ENCODE measurements at regions not wholly inside any gene's neighbourhood (a gene's known extent, or its start where the extent isn't known, plus 50 kb on each side); places are given as distances from the start of the nearest gene placed in this dataset.
A peak's percentile ranks its signal among the peaks of the same experiment; 100 is the strongest.
"Not testable (repeated sequence)": the region's sequence is repeated elsewhere in the genome, so short reads cannot be mapped to it uniquely, and the experiment has no call there.

- in situ Hi-C loops (cut with MboI; ENCODE audit: low sequenced_read_pairs): no loop called here
- no peaks in the 10 kb centered on the region for H3K9me3 ChIP-seq
- no peak for DNase-seq (ENCODE audit: low spot score in 2 of 2)
- H3K4me3 ChIP-seq: no peak overlapping the region
- H3K36me3 ChIP-seq (replicated peaks): no peaks in the 10 kb centered on the region
- no peaks in the 10 kb centered on the region; the same call in 1 of the 2 replicates for H3K4me1 ChIP-seq
- no peaks in the 10 kb centered on the region for H3K27me3 ChIP-seq (ENCODE audit: low read depth)
These were observed 366.0 kb downstream of the BRD1 start for GRCh38 chr22:49461674-49462073.

GRCh38 chr22:49460592-49461281, 366.9 kb downstream of the BRD1 start:
- Histone ChIP-seq H3K36me3 (replicated peaks) (no peaks in the 10 kb centered on the region), H3K9me3 (no peaks in the 10 kb centered on the region), H3K4me1 (no peaks in the 10 kb centered on the region; the same call in 1 of the 2 replicates), H3K4me3 (no peak overlapping the region), H3K27me3 (ENCODE audit: low read depth) (no peaks in the 10 kb centered on the region)
- in situ Hi-C loops (cut with MboI; ENCODE audit: low sequenced_read_pairs): no loop called here
- DNase-seq (ENCODE audit: low spot score in 2 of 2): peak; percentile 8 to 24

DNA sequence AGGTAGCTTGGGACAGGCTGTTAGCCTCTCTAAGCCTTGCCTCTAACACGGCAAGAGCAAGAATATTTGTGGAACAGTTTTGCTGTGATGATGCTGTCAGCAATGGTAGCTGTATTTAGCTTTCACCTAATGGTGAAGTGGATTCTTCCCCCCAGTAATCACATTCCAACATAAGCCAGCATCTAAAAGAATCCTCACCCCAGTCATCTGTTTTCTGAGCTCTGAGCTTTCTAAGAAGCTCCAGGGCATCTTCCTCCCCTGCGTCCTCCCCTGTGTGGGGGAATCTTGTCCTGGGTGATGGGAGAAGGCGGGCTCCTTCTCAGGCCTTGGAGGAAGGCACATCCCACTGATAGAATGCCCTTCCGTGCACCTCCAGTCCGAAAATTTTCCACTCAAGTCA, 367.6 kb downstream of the BRD1 start:
- DNase-seq (ENCODE audit: low spot score in 2 of 2): no peak
- in situ Hi-C loops (cut with MboI; ENCODE audit: low sequenced_read_pairs): no loop called here
- Histone ChIP-seq H3K9me3 (no peaks in the 10 kb centered on the region), H3K27me3 (ENCODE audit: low read depth) (no peaks in the 10 kb centered on the region), H3K4me3 (no peak overlapping the region), H3K36me3 (replicated peaks) (no peaks in the 10 kb centered on the region), H3K4me1 (no peaks in the 10 kb centered on the region; the same call in 1 of the 2 replicates)

GRCh38 chr22:49458708-49459099, 369.0 kb downstream of the BRD1 start:
- no peak for DNase-seq (ENCODE audit: low spot score in 2 of 2)
- Histone ChIP-seq H3K4me1 (no peaks in the 10 kb centered on the region; the same call in 1 of the 2 replicates), H3K27me3 (ENCODE audit: low read depth) (no peaks in the 10 kb centered on the region), H3K4me3 (no peak overlapping the region), H3K36me3 (replicated peaks) (no peaks in the 10 kb centered on the region), H3K9me3 (no peaks in the 10 kb centered on the region)
- in situ Hi-C loops (cut with MboI; ENCODE audit: low sequenced_read_pairs): no loop called here

DNA sequence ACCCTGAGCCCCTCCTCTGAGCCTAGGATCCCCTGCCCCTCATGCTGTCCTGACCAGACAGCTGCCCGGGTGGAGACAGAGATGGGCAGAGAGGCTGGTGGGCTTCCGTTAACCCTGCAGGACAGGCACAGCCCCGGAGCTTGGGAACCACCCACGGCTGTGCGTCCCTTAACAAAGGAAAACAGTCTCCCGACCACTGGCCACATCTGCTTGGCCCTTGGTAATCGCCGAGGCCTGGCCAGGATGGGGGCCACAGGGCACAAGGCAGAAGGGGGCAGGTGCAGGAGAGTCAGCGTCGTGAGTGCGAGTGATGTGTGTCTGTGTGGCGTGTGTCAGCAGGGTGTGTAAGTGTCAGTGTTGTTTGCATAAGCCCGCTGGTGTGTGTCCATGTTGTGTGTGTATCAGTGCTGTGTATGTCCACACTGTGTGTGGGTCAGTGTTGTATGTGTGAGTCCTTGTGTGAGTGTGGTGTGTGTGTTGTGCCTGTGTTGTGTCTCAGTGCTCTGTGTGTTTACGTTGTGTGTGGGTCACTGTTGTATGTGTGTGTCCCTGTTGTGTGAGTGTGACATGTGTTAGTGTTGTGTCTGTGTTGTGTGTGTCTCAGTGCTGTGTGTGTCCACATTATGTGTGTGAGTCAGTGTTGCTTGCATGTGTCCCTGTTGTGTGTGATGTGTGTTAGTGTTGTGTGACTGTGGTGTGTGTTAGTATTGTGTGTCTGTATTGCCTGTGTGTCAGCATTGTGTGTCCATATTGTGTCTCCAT, 369.5 kb downstream of the BRD1 start:
- no peaks in the 10 kb centered on the region for H3K36me3 ChIP-seq (replicated peaks)
- no peaks in the 10 kb centered on the region for H3K27me3 ChIP-seq (ENCODE audit: low read depth)
- H3K4me1 ChIP-seq: no peaks in the 10 kb centered on the region; the same call in 1 of the 2 replicates
- in situ Hi-C loops (cut with MboI; ENCODE audit: low sequenced_read_pairs): no loop called here
- no peaks in the 10 kb centered on the region for H3K9me3 ChIP-seq
- no peak for DNase-seq (ENCODE audit: low spot score in 2 of 2)
- no peak overlapping the region for H3K4me3 ChIP-seq

DNA sequence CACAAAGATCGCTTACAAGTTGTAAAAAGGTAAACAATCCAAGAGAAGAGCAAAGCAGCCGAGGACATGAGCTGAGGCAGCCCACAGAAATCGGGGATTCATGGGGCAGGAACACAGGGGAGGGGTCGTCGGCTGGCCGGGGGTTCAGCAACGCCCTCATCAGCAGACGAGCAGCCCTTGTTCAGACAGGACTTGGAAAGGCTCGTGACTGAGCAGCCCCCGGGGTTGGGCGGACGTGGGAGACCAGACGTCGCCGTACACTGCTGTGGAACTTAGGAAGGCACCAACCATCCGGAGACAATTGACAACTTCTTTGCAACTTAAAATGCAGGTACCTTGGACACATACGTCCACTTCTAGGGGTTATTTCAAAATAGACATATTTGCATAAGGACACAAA, 370.5 kb downstream of the BRD1 start:
- no peaks in the 10 kb centered on the region for H3K36me3 ChIP-seq (replicated peaks)
- no peaks in the 10 kb centered on the region for H3K9me3 ChIP-seq
- no peak for DNase-seq (ENCODE audit: low spot score in 2 of 2)
- no peak overlapping the region for H3K4me3 ChIP-seq
- H3K4me1 ChIP-seq: no peaks in the 10 kb centered on the region; the same call in 1 of the 2 replicates
- H3K27me3 ChIP-seq (ENCODE audit: low read depth): no peaks in the 10 kb centered on the region
- in situ Hi-C loops (cut with MboI; ENCODE audit: low sequenced_read_pairs): no loop called here

DNA sequence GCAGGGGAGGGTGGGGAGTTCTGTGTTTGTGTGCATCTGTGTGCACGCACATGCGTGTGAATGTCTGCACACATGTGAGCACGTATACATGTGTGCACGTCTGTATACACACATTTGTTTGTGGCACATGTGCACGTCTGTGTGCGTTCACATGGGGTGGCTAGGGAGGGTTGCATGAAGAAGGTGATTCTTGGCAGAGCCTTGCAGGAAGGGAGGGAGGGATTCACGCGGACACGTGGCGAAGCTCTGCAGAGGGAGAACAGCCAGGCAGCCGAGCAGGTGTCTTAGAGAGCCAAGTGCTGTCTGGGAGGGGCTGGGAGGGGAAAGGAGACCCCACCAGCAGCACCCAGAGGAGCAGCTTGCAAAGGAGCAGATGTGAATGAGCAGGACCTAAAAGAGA, 372.1 kb downstream of the BRD1 start:
- Histone ChIP-seq H3K36me3 (replicated peaks) (no peaks in the 10 kb centered on the region), H3K4me3 (no peak overlapping the region), H3K9me3 (no peaks in the 10 kb centered on the region), H3K27me3 (ENCODE audit: low read depth) (no peaks in the 10 kb centered on the region), H3K4me1 (no peaks in the 10 kb centered on the region)
- DNase-seq (ENCODE audit: low spot score in 2 of 2): no peak
- in situ Hi-C loops (cut with MboI; ENCODE audit: low sequenced_read_pairs): no loop called here

DNA sequence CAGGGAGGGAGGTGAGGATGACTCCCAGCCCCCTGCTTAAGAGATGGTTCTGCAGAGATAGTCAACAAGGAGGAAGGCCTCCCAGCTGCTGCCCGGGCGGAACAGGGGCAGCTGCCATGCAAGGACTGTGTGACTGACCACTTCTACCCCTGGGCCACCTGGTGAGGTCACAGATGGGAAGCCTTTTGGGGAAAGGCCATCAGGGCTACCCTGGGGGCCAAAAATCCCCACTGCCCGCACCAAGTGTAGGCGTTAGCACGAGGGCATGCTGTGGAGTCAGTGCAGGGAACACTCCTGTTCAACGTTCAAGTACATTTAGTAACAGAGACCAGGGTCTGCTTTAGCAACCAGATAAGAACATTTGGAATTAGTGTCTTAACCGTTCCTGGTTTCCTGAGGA, 372.9 kb downstream of the BRD1 start:
- no peak for DNase-seq (ENCODE audit: low spot score in 2 of 2)
- Histone ChIP-seq H3K9me3 (no peaks in the 10 kb centered on the region), H3K4me3 (no peak overlapping the region), H3K27me3 (ENCODE audit: low read depth) (no peaks in the 10 kb centered on the region), H3K36me3 (replicated peaks) (no peaks in the 10 kb centered on the region), H3K4me1 (no peaks in the 10 kb centered on the region)
- in situ Hi-C loops (cut with MboI; ENCODE audit: low sequenced_read_pairs): no loop called here

DNA sequence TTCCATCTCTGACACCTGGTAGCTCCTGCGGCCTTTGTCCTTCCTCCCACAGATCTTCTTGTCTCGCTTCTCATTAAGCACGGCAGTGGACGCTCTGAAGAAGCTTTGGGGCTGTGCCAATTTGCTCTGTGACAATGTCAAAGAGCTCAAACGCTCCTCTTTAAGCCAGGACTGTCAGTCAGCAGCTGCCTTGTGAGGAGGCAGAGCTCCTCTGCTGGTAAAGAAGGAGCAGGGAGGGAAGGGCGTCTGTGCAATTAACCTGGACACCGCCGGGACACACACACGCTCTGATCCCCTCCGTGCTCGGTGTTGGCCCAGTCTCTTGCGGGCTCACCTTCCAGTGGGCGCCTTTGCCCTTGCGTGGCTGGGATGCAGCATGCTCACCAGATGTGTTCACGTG, 373.9 kb downstream of the BRD1 start:
- in situ Hi-C loops (cut with MboI; ENCODE audit: low sequenced_read_pairs): no loop called here
- H3K9me3 ChIP-seq: no peaks in the 10 kb centered on the region

DNA sequence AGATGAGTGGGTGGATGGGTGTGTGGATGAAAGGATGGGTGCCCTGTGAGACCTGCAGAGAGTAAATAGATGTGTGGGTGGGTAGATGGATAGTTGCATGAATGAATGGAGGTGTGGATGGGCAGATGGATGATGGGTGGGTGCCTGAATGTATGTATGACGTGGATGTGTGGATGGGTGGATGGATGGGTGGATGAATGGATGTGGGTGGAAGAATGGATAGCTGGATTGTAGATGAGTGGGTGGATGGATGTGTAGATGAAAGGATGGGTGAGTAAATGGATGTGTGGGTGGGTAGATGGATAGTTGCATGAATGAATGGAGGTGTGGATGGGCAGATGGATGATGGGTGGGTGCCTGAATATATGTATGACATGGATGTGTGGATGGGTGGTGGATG, 374.7 kb downstream of the BRD1 start:
- in situ Hi-C loops (cut with MboI; ENCODE audit: low sequenced_read_pairs); DNase-seq (ENCODE audit: low spot score in 2 of 2); H3K27me3 ChIP-seq (ENCODE audit: low read depth); H3K36me3 ChIP-seq (replicated peaks); H3K4me1 ChIP-seq; H3K9me3 ChIP-seq; H3K4me3 ChIP-seq: not testable (repeated sequence)

More for the DNA sequence above, 373.9 kb downstream of the BRD1 start:
- DNase-seq (ENCODE audit: low spot score in 2 of 2): no peak
- Histone ChIP-seq H3K36me3 (replicated peaks) (no peaks in the 10 kb centered on the region), H3K4me1 (no peaks in the 10 kb centered on the region), H3K27me3 (ENCODE audit: low read depth) (no peaks in the 10 kb centered on the region), H3K4me3 (no peak overlapping the region)

GRCh38 chr22:49452362-49452946, 375.2 kb downstream of the BRD1 start:
- Histone ChIP-seq H3K36me3 (replicated peaks) (no peaks in the 10 kb centered on the region), H3K27me3 (ENCODE audit: low read depth) (no peaks in the 10 kb centered on the region), H3K9me3 (no peaks in the 10 kb centered on the region), H3K4me1 (no peaks in the 10 kb centered on the region), H3K4me3 (no peak overlapping the region)
- DNase-seq (ENCODE audit: low spot score in 2 of 2): no peak
- in situ Hi-C loops (cut with MboI; ENCODE audit: low sequenced_read_pairs): no loop called here

DNA sequence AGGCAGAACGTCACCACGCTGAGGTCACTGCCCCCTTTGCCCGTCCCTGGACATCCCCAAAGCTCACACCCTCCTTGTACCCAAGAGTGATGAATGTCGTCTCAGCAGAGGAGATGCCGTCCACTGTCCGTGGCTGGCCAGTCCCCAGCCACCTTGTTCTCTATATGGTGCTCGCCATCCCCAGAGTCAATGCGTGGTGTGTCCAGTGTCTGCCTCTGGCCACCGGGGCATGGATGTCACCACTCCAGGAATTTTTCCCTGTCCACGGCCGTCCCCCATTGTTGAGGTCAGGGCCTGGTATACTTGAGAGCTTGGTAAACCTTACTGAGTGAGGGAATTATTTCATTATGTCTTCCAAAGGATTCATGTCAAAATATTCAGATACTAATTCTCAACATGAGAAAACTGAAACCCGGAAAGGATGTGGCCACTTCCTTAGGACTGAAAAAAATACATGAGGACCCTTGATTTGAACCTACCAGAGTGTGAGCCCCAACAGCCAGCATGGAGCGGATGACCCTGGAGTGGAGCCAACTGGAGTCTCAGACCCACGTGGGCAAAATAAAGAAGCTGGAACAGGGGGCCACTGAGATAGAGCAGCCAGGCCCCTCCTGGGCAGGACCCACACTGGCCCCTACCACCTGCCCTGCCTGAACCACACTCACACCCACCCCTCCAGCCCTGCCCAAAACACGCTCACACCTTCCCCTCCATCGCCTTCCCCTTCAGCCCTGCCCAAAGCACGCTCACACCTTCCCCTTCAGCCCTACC, 376.4 kb downstream of the BRD1 start:
- Histone ChIP-seq H3K36me3 (replicated peaks) (no peaks in the 10 kb centered on the region), H3K27me3 (ENCODE audit: low read depth) (no peaks in the 10 kb centered on the region), H3K9me3 (no peaks in the 10 kb centered on the region), H3K4me3 (no peak overlapping the region), H3K4me1 (no peaks in the 10 kb centered on the region)
- in situ Hi-C loops (cut with MboI; ENCODE audit: low sequenced_read_pairs): no loop called here
- DNase-seq (ENCODE audit: low spot score in 2 of 2): no peak

- Histone ChIP-seq H3K27me3 (ENCODE audit: low read depth) (no peaks in the 10 kb centered on the region), H3K36me3 (replicated peaks) (no peaks in the 10 kb centered on the region), H3K4me3 (no peak overlapping the region), H3K4me1 (no peaks in the 10 kb centered on the region), H3K9me3 (no peaks in the 10 kb centered on the region)
- DNase-seq (ENCODE audit: low spot score in 2 of 2): no peak
- in situ Hi-C loops (cut with MboI; ENCODE audit: low sequenced_read_pairs): no loop called here
These were observed 377.2 kb downstream of the BRD1 start for GRCh38 chr22:49450498-49450897.
